ENCODE measurements at regions not wholly inside any gene's neighbourhood (a gene's known extent, or its start where the extent isn't known, plus 50 kb on each side); places are given as distances from the start of the nearest gene placed in this dataset.

GRCh38 chr22:47933891-47934290 is 1171.4 kb downstream of the TBC1D22A start:
- no peak for DNase-seq

- DNase-seq, result no peak
Measured at GRCh38 chr22:47933226-47933625, 1170.8 kb downstream of the TBC1D22A start.

- DNase-seq, result no peak
Measured at GRCh38 chr22:47929646-47930185, 1167.3 kb downstream of the TBC1D22A start.

- no peak for DNase-seq
Measured at GRCh38 chr22:47929073-47929472, 1166.6 kb downstream of the TBC1D22A start.

GRCh38 chr22:47928631-47929030 is 1166.2 kb downstream of the TBC1D22A start:
- DNase-seq, result no peak

GRCh38 chr22:47927648-47928210 is 1165.3 kb downstream of the TBC1D22A start:
- no peak for DNase-seq

- DNase-seq, result no peak
Measured at GRCh38 chr22:47923011-47923427, 1160.6 kb downstream of the TBC1D22A start.

GRCh38 chr22:47921906-47922305 is 1159.5 kb downstream of the TBC1D22A start:
- DNase-seq, result no peak

- DNase-seq, result no peak
Measured at GRCh38 chr22:47920380-47920959, 1158.0 kb downstream of the TBC1D22A start.

GRCh38 chr22:47919893-47920292 is 1157.4 kb downstream of the TBC1D22A start:
- DNase-seq, result no peak

- no peak for DNase-seq
Measured at GRCh38 chr22:47919001-47919441, 1156.6 kb downstream of the TBC1D22A start.

GRCh38 chr22:47918276-47918921 is 1155.9 kb downstream of the TBC1D22A start:
- DNase-seq, result no peak

GRCh38 chr22:47914481-47915097 is 1152.1 kb downstream of the TBC1D22A start:
- DNase-seq, result no peak

GRCh38 chr22:47902646-47903180 is 1140.3 kb downstream of the TBC1D22A start:
- DNase-seq, result no peak

GRCh38 chr22:47901911-47902310 is 1139.5 kb downstream of the TBC1D22A start:
- DNase-seq, result no peak

GRCh38 chr22:47899894-47900293 is 1137.4 kb downstream of the TBC1D22A start:
- DNase-seq, result no peak

GRCh38 chr22:47898946-47899345 is 1136.5 kb downstream of the TBC1D22A start:
- DNase-seq, result no peak

GRCh38 chr22:47891609-47892008 is 1129.2 kb downstream of the TBC1D22A start:
- DNase-seq, result no peak

- DNase-seq, result no peak
Measured at GRCh38 chr22:47888817-47889216, 1126.4 kb downstream of the TBC1D22A start.

GRCh38 chr22:47884775-47885174 is 1122.3 kb downstream of the TBC1D22A start:
- DNase-seq, result no peak

- no peak for DNase-seq
Measured at GRCh38 chr22:47884200-47884599, 1121.8 kb downstream of the TBC1D22A start.

GRCh38 chr22:47883757-47884156 is 1121.3 kb downstream of the TBC1D22A start:
- no peak for DNase-seq

- DNase-seq, result no peak
Measured at GRCh38 chr22:47879346-47879745, 1116.9 kb downstream of the TBC1D22A start.
